ENCODE measurements at regions not wholly inside any gene's neighbourhood (a gene's known extent, or its start where the extent isn't known, plus 50 kb on each side); places are given as distances from the start of the nearest gene placed in this dataset.

DNA sequence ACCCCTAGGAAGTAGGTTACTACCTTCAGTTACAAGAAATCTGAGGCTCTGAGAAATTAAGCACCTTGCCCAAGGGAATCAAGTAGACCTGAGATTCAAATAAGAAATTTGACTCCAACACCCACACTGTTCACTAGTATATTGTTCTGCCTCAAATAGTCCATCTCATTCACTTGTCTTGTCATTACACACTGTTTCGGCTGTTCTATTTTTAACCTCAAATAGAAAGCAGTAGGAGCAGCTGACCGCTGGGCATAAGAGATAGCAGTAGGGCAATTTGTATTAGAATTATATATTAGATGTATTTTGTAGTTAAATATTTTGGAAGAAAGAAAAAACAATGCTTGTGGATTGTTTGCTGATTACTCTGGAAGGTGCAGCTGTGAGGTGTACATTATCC is 185.1 kb downstream of the INHBA start:
- DNase-seq = no peak

DNA sequence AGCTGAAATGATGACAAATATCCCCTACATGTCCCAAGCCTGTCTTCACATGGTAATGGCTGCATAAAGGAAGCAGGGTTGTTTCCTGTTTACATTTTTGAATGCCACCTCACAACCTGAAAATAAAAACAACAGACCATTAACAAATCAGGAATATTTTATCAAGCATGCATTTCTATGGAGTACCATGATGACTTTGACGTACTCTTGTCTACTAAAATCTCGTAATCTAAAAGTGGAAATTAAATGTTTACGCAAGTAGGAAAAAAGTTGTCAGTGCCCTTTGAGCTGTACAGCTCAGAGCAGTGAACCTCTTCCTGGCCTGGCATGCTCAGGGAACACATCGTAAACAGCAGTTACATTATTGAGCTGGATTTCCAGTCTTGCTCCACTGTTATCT is 194.1 kb downstream of the INHBA start:
- no peak for DNase-seq

DNA sequence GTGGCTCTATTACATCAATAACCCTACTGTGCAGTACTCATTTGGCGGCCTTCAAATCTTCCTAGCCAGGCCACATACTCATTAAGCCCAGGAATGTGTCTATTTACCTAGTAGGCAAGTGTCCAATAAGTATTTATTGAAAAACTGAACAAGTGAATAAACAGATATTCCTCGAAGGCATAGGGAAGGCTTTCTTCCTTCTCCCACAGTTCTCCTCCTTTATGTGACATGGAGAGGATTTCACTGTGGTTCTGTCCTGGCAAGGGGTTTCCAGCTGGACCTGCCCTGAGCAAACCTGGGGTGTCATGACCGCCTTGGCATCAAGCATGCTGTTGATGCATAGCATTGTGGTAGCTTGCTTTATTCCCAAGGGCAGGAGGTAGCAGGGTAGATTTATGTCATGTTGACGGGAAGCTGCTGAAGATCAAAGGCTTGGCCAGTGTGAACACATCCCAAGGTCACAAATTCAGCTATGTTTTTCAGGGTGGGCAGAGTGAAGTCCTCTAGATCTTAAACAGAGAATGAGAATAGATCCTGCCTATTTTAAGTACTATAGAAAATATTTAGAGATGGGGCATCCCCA is 195.1 kb downstream of the INHBA start:
- no peak for DNase-seq

DNA sequence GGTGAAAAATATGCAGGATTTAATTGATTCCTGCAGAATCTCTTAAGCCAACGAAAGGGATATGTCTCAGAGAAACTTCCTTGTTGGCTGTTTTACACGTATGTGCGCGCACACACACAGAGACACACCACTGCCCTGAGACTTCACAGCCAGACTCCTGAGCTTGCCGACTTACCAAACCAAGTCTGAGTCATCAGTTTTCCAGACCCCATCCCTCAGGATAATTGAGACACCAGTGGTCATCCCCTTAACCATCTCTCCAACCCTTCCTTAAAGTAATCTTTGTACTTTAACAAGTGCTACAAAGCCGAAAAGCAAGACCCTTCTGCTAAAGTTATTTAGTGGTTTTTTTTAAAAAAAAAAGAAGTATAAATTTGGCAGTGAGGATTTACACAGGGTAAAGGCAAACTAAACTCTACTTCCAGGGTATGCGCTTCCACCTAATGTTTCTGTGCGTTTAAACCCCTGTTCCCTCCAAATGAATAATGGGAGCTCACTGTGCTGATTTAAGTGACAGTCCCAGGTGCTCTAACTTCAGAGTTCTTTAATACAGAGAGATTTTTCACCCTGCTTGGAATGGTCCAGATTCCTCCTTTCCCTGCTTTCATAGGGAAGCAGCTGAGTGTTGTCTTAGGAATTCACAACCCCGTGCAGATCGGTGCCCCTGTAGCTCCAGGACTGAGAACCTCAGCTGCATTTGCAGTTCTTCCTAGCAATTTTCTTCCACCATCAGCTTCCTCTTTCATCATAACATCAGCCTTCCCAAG is 198.5 kb downstream of the INHBA start:
- DNase-seq = no peak

DNA sequence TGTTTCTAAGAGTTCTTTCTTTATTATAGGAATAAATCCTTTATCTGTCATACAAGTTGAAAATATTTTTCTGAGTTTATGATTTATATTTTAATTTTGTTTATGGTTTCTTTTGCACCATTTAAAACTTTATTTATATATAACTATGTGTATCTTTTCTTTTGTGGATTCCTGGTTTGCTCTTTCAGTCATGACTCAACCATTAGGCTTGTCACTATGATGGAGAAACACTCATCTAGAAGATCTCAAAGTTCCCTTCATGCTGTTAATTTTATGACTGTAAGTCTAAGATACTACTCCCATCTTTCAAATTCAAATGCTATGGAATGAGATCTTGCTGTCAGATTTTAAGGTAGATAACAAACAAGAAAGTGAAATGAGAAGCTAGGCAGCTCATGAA is 199.5 kb downstream of the INHBA start:
- DNase-seq = peak; percentile 0

DNA sequence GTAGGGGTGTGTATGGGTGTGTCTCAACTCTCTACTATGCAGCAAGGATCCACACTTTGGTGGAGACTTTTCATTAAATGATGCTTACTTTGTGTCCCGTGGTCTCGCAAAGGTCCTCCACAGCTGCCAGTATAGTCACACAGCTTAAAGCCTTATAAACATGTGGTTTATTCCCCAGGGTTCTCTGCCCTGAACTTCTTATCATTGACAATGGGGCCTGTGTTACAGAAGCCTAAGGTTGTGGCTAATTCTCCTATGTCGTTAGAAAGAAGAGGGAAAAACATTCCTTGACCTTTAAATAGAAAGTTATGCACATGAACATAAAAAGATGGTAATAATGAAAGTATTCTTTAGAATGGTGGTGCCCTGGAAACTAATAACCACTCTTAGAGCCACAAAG is 201.4 kb downstream of the INHBA start:
- no peak for DNase-seq

DNA sequence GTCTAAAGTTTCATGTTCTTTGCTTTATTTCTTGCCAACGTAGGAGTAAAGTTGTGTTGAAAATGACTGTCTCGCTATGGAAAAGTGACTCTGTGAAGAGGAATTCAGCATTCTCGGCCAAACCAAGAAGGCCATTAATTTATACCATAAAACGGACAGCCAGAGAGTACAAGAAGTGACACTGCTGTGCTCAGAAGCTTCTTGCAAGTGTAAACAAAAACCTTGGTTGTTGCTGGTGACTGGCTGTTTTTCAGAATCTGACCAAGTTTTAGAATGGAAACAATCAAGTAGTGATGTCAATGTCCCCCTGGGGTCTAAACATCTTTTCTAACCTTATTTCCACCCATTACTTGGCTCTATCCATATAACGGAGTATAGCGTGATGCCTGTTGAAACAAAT is 201.9 kb downstream of the INHBA start:
- no peak for DNase-seq

DNA sequence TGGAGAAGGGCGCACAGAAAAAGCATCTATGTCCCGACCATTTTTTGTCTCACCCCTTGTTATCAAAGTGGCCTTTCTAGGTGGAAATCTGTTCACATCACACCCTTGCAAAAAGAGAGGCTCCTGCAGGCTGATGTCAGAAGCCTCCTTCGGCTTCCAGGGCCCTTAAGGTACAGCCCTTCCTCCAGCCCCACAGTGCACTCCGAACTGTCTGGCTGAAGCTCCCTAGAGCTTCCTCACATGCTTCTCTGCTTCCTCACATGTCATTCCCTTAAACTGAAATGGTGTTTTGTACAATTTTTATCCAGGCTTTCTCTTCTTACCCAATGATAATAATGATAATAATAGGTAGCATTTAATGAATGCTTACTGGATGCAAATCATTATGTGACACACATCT is 210.3 kb downstream of the INHBA start:
- no peak for DNase-seq

DNA sequence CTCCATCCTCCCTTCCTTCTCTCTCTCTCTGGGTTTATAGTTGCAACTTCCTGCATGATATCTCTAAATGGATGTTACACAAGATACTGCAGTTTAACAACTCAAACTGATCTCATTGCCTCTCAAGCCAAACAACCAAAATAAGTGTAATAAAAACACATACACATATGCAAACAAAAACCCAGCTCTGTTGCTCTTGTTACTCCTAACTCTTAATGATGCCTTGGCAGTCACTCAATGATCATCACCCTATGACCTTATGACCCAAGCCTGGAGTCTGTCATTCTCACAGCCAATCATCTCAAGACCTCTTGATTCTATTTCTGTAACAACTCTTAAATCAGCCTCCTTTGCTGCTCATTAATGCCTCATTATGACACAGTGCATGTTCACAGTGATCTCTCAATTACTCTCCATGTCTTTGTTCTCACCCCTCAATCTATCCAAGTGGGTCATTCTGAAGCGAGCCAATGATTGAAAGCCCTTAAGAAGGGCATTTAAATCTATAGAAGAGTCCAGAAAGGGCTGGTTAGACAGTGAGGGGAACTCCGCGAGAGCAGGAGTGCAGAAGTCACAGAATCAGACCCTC is 210.9 kb downstream of the INHBA start:
- no peak for DNase-seq

DNA sequence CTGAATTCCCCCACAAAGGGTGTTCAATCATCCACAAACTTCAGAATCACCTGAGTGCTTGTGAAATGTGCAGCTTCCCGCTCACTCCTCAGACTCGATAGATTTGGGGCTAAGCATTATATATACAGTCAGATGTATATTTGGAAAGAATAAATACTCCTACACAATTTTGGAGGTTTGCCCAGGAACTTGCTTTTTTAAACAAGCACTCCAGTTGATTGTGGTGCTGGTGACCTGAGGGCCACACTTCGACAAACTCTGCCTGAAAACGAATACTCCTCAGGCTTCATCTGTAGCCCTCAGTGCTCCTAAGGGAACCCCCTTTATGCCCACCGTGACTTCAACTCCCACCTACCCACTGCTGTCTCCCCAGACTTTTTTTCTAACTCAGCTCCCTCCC is 211.6 kb downstream of the INHBA start:
- no peak for DNase-seq

DNA sequence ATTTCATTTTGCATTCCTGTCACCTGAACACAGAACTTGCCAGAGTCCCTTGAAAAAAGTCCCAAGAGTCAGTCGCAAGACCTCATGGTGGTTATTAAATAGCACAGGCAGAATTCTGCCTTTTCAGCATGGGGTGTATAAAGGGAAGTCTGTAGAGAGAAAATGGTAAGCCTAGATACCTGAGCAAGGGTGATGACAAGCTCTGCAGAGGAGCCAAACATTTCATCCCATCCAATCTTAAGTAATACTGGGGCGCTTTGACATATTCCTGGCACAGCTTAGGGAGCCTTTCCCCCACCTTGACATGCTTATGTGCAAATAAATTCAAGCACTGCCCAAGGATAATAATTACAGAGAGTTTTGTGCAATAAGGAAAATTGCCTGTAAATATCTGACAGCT is 213.0 kb downstream of the INHBA start:
- DNase-seq = no peak

DNA sequence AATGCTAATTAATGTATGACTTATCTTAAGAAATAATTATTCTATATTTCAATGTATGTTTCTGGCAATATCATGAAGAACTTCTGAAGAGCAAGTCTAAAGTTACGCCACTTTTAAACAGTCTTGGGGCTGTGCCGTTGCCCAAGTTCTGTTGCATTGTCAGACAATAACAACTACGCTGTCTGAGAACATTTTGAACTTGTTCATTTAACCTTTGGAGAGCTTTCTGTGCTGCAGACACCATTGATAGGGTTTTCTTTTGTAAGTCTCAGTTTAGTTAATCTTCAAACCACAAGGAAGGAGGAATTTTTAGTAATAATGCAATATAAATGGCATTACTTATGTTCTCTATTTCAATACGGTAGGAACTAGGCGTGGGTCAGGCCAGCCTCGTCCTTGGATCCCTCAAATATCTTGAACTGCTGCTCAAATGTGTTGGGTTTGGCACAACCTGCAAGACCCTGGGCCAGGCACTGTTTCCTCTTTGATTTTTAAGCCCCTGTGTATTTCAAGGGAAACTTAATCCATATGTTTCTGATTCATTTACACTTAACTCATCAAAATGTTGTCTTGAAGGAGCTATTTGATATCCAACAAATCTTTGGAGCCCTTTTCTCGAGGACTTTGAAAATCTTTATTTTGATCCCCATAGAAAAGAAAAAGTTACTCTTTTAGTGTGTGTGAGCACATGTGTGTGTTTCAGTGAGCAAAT is 215.5 kb downstream of the INHBA start:
- DNase-seq = no peak

DNA sequence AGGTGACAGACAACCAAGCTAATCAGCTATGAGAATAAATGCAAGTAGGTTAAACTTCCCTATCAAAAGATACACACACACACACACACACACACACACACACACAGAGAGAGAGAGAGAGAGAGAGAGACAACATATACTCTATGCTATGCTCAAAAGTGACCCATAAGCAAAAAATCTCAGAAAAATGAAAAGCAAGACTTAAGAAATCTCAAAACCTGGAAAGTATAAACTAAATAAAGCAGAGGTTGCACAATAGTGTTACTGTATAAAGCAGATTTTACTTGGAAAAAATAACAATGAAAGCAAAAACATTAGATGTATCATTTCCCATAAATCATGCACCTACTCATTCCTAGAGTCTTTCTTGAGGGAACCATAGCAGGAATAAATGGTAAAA is 221.5 kb downstream of the INHBA start:
- no peak for DNase-seq

DNA sequence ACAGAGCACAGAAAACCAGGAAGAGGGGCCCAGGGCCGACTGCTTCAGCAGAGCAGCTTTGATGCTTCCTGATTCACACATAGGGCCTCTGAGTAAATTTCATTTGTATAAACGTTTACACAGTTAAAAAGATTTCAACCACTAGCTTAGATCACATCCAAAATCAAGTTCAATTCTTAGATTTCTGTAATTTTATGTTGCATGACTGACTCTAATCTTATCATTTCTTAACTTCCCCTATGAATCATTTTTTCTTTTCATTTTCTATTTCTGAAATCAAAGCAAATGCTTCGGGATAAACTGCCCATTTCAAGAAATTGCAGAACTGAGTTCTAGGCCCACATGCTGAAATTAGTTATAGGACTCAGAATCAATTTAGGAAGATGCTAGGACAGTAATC is 224.7 kb downstream of the INHBA start:
- no peak for DNase-seq

DNA sequence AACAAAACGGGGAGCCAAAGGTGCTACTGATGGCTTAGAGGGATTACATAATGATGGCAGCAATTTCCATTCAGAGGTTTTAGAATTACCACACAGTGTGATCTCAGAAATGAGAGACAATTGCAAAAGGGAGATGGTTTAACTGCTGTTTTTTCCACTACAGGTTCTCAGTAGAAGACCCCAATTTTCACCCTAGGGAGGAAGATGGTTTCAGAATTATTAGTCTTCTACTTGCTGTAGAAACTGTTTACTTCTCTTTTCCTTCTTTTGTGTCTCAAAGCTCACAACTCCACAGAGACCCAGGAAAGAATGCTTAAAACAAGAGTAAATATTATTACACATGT is 226.5 kb downstream of the INHBA start:
- no peak for DNase-seq

DNA sequence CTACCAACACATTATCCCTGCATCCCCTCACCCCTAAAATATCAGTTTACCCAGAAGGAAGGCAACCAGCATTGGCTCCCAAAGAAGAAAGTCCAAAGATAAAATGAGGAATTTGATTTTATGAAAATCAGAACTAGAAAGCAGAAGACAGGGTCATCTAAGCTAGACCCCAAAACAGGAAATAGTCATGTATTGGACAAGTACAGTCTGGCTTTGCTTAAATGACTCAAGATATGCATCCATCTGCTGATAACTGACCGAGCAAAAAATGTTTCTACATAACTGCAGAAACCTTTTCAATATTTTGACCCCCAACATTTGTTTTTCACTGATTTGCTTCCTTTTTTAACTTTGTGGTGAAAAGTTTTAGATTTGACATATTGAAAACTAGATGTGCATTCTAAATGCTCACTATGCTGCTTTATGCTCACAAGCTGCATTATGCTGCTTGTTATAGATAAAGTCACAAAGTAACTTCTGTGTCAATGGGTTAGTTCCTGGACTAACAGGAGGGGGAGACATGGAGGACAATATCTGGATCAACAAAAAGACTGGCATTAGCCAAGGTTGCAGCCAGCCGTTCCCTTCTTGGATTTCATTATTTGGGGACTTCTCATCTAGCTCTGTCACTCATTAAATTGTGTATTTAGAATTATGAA is 227.0 kb downstream of the INHBA start:
- DNase-seq = no peak

DNA sequence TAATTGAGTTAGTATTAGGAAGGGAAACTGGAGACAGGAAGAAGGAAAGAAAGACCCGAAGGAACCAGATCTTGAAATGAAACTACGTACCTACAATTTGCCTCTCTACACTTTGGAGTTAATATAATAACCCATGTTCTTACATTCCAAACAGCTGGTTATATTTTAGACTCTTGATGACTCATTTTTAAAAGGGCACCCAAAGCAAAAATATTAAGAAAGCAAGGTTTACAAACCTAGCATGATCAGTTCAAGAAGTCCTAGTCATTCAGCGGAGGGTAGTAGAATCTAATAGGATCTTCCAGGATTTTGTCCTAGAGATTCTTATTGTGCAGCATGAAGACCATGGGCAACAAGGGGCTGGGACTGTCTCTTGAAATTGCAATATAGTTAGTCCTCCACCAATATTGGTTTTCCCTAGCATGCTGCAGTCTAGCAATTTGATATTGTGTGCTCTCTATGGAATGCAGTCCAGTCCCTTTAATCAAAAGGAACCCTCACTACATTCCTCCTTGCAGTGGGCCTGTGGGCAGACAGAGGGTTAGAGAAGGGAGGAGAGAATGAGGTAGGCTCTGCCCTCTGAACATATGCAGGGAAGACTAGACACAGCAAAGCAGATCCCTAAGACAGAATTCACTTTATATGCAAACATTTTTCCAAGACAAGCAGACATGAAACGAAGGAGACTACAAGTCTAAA is 230.3 kb downstream of the INHBA start:
- DNase-seq = no peak

DNA sequence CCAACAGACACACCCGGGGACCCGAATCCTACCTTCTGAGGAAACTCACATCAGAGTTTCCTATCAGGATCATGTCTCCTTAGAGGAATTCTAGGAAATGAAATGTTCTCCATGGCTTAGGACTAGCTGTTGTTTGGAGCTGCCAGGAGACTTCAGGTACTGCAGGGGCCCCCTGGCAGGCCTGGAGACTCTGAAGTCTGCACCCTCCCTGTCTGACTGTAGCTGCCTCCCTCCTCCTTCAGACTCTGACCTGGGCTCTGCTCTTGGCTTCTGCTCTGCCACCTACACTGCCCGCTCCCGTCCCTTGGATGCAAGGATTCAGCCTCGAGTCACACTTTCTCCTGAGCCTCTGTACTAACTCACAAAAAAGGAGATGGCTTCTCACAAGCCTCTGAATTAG is 232.8 kb downstream of the INHBA start:
- DNase-seq = no peak

DNA sequence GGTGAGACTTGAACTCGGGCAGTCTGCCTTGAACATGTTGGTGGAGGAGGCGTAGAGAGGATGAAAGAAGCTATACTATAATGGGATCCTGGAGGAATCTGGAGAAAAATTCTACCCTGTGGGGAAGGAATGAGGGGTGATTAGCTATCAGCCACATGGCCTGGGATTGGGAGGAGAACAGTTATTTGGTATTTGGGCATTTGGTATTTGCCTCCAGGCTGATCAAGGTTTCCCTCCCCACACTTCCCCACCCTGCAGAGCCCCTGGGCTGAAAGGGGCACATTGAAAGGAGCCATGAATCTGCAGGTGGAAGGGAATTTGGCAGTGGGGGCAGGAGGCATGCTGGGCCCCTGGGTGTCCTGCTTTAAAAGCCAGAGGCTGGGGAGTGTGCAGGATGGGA is 235.3 kb downstream of the INHBA start:
- DNase-seq = no peak

DNA sequence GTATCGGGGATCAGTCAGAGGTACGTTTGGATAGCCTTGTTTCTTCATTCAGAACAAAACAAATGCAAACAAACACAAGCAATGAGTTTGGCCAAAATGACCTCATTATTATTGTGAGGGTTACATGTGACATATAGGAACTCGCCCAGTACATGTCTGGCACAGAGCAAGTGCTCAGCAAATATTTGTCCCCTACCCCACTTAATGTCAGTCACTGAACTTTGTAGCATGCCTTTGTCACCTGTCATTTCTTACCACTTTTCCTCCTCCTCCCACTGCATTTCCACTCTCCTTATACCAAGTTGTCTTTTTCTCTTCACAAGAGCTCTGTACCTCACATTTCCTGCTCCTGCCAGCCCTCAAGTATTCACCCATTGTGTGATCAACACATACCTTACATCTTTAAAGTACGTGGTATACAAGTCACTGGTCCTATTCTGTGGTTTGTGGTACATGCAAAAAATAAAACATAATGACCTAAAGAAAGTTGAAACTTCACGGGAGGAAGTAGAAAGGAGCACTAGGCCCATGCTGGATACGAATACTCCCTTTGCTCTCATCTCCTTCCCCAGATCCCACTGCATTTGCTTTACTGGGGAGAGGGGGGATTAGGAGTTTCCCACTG is 236.0 kb downstream of the INHBA start:
- no peak for DNase-seq

DNA sequence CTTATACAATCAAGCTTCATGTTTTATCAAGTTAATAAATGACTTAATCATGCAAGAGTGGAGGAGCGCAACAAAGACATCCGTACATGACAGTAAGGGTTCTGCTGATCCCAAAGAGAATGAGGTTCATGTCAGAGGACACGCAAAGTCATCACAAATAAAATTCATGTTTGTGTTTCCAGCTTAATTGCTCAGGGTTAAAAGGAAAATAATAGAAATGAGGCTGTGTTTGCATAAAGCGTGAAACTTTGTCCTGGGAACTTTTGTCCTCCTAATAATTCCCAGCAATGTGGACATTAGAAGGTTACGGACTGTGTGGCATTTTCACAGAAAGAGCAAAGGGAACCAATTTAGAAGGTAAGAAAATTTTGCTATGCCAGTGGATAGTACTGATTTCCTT is 237.3 kb downstream of the INHBA start:
- no peak for DNase-seq

DNA sequence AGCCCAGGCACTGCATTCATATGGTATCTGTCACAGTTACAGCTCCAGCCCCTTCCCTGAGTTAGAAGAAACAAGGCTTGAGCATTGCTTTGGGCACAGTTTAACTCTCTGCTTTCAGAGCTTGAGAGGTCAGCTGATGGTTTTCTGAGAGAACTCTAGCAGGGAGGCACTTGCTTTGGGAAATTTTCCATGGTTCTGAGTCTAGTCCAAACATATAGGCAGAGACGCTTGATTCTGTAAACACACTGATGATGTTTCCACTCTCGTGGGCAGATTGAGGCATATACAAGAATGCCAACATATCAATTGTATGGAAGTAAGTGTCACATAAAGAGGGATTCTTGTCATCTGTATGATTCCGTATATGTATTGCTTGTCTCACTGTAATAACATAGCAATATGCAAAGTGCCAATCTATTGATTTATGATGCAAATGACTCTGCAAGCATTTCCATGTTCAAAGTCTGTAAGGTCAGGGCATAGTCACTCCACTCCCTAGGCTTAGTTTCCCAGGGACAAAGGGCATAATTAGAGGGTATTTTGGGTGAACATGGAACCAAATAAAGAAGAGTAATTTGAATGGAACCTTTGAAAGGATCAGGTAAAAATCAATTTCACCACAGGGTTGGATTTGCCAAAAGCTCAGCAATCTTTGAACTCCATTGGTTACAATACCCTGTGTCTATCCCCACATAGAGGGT is 239.0 kb downstream of the INHBA start:
- no peak for DNase-seq

Data from kidney glomerular epithelial cell (primary cell).